SHP77 (cell line): ENCODE measurements at regions not wholly inside any gene's neighbourhood (a gene's known extent, or its start where the extent isn't known, plus 50 kb on each side); places are given as distances from the start of the nearest gene placed in this dataset.

ENCODE experiments used
- DNase-seq, 2 experiments: peaks; one replicate each; lab custom pipeline; 2025; lab: John Stamatoyannopoulos, UW

DNA sequence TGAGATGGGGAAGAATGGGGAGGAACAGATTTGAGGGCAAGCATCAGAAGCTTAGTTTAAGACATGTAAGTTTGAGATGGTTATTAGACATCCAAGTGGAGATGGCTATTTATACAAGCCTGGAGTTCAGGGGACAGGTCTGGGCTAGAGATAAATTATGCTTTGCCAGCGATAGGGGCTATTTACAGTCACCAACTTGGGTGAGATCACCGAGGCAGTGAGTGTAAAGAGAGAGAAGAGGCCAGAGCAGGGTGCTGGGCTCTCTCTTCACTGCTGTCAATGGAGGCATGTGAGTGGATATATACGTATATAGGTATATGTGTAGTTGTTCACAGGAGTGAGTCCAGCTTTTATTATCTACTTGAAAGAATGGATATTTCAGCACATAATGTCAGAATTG is 81.0 kb downstream of the QPCT start:
- no peak for DNase-seq

DNA sequence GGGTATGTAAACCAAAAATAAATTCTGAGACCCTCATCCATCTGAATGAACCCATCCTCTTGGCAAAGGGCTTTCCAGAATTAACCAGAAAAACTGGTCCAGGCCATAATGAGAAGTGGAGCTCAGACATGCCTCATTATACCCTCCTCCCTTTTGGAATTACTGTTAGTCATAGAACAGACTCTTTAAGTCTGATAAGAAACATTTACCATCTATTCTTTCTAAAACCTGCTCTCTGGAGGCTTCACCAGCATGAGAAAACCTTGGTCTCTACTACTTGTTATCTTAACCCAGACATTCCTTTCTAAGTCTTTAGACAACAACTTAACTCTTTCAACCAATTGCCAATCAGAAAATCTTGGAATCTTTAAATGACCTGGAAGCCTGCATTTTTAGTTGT is 82.8 kb downstream of the QPCT start:
- no peak for DNase-seq

- DNase-seq, result no peak
Measured at GRCh38 chr2:37436323-37436722, 91.9 kb downstream of the QPCT start.

DNA sequence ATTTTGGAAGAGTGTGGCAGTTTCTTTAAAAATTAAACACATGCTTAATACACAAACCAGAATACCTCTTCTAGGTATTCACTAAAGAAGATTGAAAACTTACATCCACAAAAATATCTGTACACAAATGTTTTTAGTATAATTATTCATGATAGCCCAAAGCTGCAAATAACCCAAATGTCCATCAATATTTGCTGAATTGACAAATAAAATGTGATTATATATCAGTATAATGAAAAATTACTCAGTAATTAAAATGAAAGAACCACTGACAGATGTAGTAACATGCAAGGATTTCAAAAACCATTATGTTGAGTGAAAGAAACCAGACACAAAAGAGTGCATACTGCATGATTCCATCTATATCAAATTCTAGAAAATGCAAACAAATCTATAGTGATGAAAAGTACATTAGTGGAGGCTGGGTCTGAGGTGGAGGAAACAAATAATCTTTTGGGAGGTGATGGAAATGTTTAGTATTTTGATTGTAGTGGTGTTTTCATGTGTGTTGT is 94.8 kb downstream of the QPCT start:
- no peak for DNase-seq

DNA sequence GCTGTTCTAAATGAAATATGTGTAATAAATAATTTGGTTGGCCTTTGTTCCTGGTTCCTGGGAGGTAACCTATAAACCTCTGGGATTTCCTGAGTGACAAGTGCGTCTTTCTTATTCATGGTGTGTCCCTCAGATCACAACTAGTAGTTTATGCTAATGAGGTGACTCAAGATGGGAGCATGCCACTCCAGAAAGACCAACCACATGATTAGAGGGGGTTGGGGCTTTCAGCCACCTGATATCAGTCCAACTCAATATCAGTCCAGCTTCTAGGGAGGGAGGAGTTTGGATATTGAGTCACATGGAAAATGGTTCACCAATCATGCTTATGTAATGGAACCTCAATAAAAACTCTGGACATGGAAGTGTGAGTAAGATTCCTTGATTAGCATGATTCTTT is 96.6 kb downstream of the QPCT start:
- no peak for DNase-seq

DNA sequence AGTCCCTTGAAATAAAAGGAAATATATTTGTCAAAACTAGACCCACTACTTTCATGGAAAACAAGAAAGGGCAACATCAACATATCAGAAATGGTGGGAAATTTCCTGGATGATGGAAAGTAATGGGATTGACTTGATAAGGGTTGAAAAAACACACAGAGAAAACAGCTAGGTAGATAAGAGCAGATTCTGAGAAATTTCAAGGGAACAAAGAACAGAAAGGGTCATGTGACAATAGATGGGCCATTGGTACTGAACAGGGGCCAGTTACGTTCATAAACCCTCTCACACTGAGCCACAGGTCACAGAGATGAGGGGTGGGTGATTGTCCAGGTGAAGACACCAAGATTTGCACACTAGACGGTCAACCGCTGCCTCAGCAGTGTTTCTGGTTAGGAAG is 98.7 kb downstream of the QPCT start:
- DNase-seq, result no peak

DNA sequence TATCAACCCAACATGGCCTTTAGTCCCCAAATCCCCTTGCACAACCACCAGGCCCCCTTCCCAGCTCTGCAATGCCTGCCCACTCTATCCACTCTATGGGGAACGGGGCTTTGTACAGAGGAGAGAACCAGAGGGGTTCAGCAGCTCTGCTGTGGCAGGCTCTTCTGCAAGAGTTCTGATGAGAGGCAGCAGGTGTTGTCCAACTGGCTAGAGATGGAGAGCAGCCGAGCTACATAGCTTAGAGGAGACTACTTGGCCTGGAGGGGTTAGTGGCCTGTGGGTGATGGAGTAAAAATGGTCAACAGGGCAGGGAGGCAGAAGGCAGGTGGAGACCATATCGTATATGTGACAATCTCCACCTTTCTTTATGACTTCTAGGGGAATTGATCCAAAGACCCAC is 103.0 kb downstream of the QPCT start:
- DNase-seq, result no peak

DNA sequence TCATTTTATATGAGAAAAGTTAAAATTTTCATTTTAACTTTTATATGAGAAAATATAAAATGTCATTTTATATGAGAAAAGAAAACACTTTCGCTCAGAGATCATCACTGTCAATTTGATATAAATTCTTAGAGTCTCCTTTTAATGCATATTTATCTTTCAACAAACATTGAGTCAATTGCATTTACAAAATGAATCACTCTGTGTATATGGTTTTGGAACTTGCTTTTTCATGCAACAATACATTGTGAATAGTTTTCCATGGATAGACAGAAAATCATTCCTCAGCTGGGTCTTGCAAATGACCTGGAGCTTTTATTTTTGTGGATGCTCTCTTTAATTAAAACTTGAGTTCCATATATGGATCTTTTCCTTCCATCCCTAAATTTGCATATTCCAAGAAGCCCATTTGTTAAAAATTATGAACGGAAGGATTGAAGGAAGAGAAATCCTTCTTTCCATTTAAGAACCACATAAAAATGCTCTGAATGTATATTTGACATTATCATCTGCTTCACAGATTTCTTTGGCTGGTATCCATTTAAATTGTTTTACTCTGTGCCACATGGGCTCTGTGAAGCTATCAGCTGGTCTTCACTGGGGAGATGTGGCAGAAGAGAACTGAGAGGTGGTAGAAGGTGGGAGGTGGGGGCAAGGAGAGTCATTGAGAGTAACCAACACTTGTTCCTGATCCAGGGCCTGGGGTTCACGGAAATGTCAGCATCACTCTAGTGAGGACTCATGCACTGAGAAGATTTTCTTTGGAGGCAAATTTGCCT is 104.1 kb downstream of the QPCT start:
- no peak for DNase-seq

DNA sequence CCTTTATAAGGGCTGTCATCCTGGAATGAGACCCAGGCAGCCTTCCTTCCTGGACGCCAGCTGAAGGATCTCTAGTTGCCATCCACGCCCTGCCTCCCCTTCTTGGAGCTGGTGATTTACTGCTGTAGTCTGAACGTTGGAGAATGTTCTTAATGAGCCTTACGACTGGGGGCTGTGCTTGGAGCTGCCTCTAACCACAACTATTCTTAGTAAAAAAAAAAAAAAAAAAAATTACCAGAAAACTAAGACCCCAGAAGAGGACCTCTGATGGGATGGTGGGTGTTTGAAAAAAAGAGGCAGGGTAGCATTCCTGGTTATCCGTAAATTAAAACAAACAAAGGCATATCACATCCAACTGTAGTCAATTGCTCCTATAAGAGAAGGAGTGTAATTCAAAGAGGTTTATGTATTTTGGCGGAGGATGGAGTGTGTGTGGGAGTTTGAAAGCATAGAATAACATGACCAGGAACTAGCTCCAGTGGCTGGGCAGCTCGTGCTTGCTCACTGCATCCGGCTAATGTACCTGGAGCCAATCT is 105.4 kb downstream of the QPCT start:
- no peak for DNase-seq

DNA sequence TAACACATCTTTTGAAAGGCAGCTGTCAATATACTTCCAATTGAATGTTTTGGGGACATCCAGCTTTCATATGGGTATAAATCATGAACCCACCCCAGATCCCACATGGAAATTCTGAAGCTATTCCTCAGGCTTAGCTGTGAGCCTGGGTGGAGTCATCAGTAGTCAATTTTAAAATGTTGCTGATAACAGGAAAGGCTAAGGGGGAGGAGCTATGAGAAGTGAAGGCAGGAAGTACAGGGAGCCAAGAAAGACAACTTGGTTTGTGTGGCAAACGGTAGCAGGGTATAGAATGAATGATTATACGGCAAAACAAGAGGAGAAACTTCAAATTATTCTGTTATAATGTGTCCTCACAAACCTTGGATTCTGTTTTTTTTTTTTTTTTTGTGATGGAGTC is 108.6 kb downstream of the QPCT start:
- DNase-seq, result no peak

DNA sequence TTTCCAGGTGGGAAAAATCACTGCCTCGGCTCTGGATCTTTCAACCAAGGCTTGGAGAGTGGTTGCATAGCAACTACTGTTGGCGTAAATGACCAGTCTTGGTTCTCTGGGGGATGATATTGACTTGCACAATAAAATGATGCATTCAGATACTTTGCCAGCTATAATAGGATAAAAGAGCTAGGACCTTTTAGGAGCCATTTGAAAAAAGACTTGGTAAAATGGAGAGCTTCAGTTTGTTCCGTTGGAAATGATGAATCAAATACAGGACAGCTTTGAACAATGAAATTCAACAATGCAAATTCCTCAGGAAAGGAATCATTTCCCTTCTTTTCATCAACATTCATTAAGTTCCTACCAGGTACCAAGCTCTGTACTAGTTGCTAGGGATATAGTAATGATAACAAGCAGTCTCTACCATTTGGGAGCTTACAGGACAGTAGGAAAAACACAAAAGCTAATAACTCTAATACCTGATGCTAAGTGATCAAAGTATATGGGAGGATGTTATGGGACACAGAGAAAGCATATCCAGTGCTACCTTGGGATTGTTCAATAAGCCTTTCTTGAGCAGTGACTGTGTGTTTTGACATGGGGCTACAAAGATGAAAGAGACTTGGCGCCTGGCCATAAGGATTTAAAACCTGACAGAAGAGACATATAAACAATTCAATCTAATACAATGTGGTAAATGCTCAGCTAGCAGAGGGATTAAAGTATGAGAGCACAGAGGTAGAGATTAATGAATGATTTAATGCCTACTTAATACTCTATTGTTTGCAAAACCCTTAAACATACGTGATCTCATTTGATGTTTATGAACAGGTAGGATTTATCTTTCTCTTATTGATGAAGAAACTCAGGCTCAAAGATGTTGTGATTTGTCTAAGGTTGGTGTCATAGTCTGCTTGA is 110.7 kb downstream of the QPCT start:
- no peak for DNase-seq

GRCh38 chr2:37456479-37456878 is 112.0 kb downstream of the QPCT start:
- peak in 1 of 2 experiments; percentile 16 for DNase-seq

GRCh38 chr2:37457401-37457901 is 113.0 kb downstream of the QPCT start:
- DNase-seq, result no peak

- DNase-seq, result no peak
Measured at GRCh38 chr2:37458133-37458532, 113.7 kb downstream of the QPCT start.

GRCh38 chr2:37459095-37459981 is 114.9 kb downstream of the QPCT start:
- DNase-seq, result no peak

- no peak for DNase-seq
Measured at GRCh38 chr2:37460896-37461229, 116.4 kb downstream of the QPCT start.

GRCh38 chr2:37464067-37464466 is 119.6 kb downstream of the QPCT start:
- no peak for DNase-seq

DNA sequence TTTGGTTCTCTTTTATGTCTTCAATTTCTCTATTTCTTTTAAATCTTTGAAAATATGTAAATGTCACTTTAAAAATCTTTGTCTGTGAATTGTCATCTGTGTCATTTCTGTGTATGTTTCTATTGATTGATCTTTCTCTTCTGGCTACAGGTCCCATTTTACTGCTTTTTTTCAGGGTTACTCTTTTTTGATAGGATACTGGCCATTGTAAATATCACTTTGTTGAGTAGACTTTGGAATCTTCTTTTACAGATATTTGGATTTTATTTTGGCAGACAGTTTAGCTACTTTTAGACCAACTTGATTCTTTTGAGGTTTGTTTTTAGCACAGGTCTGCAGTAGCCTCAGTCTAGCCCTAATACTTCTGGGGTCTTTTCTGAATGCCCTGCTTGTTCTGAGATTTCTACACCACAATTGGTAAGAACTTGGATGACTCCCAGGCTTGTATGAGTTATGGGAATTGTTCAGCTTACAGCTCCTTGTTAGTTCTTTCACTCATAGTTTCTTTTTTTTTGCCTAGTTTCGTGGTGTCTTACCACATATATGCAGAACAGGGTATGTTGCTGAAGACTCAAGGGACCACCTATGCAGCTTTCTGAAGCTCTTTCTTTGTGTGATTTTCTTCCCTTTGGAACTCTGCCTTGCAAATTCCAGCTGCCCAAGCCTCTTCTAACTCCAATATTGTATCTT is 122.2 kb downstream of the QPCT start:
- no peak for DNase-seq

DNA sequence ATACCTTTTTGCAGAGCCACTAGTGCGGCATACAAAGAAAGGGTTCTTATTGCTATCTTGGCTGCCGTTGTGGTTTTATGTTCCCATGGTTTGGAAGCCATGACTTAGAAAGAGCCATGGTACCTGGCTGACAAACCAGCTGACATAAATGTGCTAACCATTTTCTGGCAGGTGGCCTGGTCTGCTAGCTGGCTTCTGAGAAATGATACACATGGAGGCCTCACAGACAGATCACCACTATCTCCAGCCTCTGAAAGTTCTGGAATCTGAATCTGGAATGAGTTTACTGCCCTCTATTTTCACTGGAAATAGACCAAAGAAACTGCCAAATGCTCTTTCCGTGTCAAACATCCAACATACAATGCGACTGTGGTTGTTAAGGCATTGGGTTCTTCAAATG is 123.7 kb downstream of the QPCT start:
- no peak for DNase-seq

DNA sequence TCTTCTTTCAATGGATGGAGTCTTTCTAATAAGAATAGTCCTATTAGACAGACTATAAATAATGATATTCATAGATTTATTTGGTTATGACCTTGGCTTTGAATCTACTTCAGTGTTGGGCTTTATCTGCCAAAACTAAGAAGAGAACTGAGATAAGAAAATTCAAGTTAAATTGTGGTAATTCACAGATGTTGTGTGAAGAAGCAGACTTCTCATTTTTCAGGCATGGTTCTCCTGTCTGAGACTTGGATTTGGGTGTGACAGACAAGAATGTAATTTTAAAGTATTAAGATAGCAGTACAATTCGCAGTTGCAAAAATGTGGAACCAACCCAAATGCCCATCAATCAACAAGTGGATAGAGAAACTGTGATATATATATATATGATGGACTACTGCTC is 124.7 kb downstream of the QPCT start:
- DNase-seq, result no peak

- no peak for DNase-seq
Measured at GRCh38 chr2:37471104-37471503, 126.7 kb downstream of the QPCT start.
